ENCODE measurements at regions not wholly inside any gene's neighbourhood (a gene's known extent, or its start where the extent isn't known, plus 50 kb on each side); places are given as distances from the start of the nearest gene placed in this dataset.
A peak's percentile ranks its signal among the peaks of the same experiment; 100 is the strongest.

DNA sequence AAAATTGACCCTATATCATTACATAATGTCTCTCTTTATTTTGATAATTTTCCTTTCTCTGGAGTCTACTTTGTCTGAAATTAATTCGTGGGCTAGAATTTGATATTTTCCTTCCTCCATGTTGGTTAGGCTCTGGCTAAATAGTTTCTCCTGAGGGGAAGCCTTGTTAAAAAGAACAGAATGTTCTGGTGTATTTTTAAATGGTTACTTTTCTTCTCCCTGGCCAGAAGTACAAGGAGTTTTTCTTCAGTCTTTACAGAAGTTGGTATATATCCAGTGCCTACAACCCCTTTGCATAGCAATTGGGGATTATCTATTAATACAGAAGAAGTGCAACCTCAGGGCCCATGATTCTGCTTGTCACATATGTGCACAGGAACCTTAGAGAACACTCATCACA is 185.6 kb upstream of the RAB4A start:
- Histone ChIP-seq H3K27ac (no peak overlapping the region), H3K4me3 (no peak overlapping the region)

DNA sequence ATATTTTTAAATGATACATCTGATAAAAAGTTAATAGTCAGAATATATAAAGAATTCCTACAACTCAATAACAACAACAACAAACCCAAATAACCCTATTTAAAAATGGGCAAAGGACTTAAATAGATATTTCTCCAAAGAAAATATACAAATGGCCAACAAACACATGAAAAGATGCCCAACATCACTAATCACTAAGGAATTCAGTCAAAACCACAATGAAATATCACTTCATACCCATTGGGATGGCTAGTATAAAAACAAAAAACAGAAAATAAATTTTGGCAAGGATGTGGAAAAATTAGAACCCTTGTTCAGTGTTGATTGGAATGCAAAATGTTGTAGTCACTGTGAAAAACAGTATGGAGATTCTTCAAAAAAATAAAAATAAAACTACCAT is 184.8 kb upstream of the RAB4A start:
- Histone ChIP-seq H3K27ac (no peak overlapping the region), H3K4me3 (no peak overlapping the region)

DNA sequence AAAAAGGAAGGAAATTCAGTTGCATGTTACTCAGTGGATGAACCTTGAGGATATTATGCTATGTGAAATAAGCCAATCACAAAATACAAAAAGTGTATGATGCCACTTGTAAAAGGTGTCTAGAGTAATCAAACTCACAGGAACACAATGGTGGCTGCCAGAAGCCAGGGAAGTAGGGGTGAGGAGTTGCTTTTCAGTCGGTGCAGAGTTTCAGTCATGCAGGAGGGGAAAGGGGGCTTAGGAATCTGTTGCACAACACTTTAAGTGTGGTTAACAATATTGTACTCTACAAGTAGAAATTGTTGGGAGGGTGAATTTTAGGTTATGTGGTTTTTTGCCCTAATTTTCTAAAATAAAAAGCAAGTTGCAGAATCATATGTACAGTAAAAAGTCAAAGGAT is 184.2 kb upstream of the RAB4A start:
- Histone ChIP-seq H3K4me3 (no peak overlapping the region), H3K27ac (no peak overlapping the region)

DNA sequence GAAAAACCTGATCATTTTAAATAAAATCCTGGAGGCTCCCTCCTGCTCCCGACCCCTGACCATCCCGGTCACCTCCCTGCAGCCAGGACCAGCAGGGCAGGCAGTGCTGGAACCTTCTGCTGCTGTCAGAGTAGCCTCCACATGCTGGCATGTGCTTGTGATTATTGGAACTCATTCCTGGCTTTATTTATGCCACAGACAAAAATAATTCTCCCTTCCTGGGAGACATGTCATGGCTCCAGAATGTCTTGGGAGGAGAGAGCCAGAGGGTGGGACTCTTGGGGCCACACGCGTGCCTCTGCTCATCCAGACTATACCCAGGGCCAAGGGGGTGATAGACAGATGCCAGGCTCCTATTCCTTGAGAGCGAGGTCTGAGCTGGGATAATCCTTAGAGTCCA is 183.6 kb upstream of the RAB4A start:
- H3K4me3 ChIP-seq = no peak overlapping the region
- no peak overlapping the region for H3K27ac ChIP-seq

DNA sequence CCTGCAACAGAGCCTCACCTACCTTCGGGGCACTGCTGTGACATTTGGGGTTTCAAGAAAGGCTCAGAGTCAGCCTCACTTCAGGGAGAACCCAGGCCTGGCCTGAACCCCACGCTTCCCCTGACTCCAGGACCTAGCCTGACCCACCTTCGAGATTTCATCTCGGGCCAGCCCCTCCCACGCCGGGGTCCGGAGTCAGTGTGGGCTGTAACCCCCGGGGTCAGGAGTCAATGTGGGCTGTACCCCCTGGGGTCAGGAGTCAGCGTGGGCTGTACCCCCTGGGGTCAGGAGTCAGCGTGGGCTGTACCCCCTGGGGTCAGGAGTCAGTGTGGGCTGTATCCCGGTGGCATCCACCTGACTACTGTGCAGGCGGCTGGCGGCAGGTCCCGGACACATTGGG is 183.0 kb upstream of the RAB4A start:
- H3K27ac ChIP-seq = no peak overlapping the region
- H3K4me3 ChIP-seq = no peak overlapping the region

DNA sequence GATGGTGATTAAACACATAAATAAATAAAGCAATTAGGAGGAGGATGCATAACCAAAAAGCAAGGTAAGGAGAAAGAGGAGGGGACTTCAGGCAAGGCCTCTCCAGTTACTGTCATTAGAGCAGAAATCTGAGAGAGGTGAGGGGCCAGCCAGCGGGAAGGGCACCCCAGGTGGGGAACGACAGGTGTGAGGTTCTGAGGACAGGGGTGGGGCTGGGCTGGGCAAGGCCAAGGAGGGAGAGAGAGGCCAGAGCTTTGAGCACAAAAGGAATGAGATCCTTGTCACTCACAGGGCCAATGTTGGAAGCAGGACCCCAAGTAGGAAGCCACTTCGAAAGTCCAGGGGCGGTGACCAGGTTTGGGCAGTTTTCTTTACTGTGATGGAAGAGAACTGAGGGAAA is 182.2 kb upstream of the RAB4A start:
- no peak overlapping the region for H3K27ac ChIP-seq
- H3K4me3 ChIP-seq = no peak overlapping the region

DNA sequence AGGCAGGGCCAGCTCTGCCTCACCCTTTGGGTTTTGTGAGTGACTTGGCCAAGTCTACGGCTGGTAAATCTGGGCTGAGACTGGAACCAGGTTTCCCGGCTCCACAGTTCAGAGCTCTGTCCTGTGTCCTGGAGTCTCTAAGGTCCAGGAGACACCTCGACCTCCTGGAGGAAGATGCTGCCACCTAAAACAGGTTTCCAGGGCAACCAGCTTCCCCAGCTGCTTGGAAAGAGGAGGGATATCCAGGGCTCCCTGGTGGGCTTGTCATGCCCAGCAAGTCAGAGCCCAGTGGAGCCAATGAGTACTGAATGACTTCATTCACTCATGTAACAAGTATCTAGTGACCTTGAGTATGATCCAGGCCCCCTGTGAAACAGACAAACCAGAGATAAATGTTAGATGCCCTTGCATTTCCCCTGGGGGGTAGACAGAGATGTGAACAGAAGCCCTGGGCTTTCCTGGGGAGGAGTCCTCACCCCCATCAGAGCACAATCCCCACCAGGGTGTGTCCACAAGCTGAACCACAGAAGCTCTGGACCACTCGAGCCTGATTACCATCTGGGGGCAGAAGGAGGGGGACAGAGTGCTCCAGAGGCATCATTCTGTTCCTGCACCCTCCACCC is 181.2 kb upstream of the RAB4A start:
- H3K27ac ChIP-seq = no peak overlapping the region

DNA sequence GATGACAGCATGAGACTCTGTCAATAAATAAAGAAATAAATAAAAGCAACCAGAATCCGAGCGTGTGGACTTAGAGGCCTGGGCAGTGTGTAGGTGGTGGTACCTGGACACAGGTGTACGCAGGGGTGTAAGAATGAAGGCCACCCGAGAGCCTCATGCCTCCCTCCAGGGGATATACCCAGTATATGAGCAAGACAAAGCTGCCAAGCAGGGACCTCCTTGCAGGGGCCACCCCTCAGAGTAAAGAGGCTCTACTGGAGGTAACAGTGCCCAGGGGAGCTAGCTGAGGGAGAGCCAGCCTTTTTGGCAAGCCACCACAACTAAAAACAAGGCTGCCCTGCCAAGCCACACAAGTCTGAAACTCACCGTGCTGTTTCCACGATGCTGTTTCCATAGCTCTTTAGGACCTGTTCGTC is 179.2 kb upstream of the RAB4A start:
- Histone ChIP-seq H3K27ac (peak overlapping the region in 2 of 21 experiments; percentile 6 to 45), H3K4me3 (no peak overlapping the region)

More for the DNA sequence above, 181.2 kb upstream of the RAB4A start:
- H3K4me3 ChIP-seq = no peak overlapping the region

DNA sequence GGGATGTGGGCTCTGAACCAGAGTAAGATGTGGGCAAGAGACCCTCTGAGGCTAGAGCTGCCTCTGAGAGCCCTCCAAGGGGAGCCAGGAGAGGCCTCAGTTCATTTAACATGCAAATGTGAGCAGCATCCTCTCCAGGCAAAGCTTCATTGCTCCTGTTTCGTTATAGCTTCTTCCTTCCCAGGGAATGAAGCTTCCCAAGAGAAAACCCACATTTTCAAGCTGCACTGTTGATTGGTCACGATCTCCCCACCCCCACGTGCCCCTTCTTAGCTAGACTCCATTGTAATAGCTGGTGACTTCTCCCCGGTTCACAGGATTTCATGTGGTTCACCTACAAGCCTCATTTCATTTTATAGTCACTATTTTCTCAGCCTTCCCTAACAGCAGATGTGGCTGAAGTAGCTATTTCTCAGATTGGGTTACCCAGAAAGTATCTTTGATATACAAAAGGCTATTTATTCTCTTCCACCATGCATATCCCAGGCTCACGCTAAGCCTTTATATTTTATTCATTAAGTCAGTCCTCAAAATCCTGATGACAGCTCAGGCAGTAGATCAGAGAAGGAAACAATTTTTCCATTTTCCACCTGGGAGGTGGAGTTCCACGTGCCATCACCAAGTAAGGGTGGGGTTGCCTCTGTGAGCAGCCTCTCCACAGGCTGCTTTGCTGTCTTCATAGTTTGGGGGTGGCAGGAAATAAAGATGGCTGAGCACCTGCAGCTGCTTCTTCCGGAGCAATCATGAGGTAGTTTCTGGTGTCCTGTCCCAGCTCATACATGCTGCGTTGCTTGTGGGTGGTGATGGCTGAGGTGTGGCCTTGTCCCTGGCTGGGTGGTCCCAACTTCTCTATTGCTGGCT is 178.3 kb upstream of the RAB4A start:
- H3K4me3 ChIP-seq = no peak overlapping the region
- peak overlapping the region in 7 of 21 experiments; percentile 9 to 67 (median 46) for H3K27ac ChIP-seq

DNA sequence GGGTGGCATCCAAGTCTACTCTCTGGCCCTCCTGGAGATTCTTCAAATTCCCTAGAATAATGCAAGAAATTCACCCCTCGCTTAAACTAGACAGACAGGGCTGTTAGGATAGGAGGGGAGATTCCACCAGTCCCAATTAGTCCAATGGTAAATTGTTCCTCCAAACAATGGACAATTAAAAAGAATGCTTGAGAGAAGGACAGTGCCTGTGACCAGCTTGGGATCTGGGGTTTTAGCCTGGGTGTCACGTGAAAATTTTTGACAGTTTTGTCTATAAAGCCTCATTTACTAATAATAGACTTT is 177.7 kb upstream of the RAB4A start:
- no peak overlapping the region for H3K4me3 ChIP-seq
- H3K27ac ChIP-seq = peak overlapping the region in 8 of 21 experiments; percentile 1 to 67 (median 40)

DNA sequence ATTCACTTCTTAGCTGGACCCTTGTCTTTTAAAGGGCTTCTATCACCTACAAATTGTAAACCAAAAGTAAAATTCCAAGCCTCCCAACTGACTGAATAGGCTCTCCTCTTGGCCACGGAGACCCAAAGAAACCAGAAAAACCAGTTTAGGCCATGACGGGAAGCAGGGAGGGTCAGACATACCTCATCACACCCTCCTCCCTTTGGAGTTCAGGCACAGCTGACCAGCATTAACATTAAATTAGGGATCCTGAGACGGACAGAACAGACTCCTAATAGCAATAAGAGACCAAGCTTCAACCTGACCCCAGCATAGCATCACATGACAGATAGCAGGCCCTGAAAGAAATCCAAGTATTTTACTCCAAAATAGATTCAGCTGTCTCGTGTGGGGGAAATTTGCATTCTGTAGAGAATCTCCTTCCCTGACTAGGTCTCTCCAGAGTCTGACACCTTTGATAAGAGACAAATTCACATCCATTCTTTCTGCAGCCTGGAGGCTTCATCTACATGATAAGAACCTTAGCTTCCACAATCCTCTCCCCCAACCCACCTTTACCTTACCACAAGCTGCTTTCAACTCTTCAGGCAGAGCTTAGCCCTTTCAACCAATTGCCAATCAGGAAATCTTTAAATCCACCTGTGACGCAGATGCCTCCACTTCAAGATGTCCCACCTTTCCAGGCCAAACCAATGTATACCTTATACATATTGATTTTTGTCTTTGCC is 177.1 kb upstream of the RAB4A start:
- Histone ChIP-seq H3K4me3 (no peak overlapping the region), H3K27ac (peak overlapping the region in 8 of 21 experiments; percentile 1 to 74 (median 48))

DNA sequence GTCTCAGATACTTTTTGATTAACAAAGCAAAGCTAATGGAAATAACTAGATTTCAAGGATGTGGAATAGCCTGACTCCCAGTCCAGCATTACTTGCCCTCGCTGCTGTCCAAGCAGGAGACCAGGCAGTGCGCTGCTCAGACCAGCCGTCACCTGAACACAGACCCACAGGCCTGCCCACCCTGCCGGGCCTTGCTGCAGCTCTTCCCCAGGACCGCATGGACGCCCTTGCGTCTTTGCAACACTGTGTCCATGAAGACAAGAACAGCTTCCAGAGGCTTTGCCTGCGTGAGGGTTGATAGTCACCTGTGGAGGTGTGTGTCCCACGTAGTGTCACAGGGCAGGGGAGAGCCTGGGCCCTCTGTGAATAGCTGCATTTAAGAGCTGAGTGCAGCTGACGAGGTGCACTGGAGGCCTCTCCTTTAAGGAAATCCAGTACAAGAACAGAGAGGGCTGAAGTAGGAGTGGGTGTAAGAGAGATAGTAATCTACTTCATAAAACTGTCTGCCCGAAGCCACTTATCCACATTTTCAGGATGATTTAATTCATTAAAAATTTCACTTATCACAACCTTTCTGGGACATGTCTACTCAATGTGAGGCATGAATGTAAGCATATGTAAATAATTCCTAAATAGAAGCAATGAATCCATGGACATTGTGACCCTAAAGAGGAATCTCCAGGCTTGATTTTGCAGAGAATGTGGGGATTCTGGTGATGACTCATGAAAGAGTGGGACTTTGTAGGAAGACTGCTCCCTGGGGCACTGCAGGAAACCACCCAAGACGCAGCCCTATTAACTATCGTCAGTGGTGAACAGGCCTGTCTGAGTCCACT is 176.2 kb upstream of the RAB4A start:
- H3K4me3 ChIP-seq = no peak overlapping the region
- H3K27ac ChIP-seq = peak overlapping the region in 3 of 21 experiments; percentile 24 to 74 (median 37)

DNA sequence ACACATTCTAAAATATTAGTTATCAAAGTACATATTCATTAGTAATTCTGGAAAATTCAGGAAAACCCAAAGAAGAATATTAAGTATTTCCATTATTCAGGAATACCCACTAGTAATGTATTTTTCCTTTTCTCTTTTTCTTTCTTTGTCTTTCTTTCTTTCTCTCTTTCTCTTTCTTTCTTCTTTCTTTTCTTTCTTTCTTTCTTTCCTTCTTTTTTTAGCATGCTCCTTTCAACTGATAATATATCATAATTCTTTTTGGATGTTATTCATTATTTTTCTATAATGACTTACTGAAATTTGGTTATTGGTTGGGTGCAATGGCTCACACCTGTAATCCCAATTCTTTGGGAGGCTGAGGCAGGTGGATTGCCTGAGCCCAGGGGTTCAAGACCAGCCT is 175.6 kb upstream of the RAB4A start:
- no peak overlapping the region for H3K4me3 ChIP-seq
- H3K27ac ChIP-seq = peak overlapping the region in 2 of 21 experiments; percentile 37 to 74

DNA sequence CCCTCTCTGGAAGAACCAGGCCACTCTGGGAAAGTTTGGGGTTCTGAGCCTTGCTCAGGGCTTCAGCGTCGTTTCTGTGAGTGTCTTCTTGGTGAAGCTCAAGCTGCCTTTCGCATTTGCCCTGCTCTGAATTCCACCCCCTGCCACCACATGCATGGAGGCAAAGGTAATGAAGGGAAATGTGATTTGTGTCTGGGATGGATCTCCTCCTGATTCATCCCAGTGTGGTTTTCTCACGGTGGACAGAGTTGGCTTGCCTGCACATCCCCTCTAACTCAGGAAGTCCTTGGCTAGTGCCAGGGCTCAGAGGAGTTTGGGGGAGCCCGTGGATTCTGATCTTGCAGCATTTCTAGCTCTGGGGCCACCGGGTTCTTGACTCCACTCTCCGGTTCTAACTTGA is 173.6 kb upstream of the RAB4A start:
- no peak overlapping the region for H3K4me3 ChIP-seq
- no peak overlapping the region for H3K27ac ChIP-seq

DNA sequence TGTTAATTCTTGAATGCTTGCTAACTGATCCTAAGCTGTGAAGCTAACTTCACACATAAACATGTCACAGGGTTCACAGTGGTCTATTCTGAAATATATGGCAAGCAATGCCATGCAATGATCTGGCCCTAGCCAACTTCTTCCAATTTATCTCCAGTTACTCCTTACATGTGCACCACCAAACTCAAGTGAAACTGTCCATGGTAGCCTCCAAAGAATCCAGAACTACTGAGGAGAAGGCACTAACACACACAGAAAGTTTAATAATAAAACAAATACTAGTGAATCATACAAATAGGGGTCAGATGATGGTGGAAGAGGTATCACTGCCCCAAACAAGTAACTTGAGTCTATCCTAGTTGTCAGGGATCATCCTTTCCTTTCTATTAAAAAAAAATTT is 172.6 kb upstream of the RAB4A start:
- Histone ChIP-seq H3K27ac (no peak overlapping the region), H3K4me3 (no peak overlapping the region)

DNA sequence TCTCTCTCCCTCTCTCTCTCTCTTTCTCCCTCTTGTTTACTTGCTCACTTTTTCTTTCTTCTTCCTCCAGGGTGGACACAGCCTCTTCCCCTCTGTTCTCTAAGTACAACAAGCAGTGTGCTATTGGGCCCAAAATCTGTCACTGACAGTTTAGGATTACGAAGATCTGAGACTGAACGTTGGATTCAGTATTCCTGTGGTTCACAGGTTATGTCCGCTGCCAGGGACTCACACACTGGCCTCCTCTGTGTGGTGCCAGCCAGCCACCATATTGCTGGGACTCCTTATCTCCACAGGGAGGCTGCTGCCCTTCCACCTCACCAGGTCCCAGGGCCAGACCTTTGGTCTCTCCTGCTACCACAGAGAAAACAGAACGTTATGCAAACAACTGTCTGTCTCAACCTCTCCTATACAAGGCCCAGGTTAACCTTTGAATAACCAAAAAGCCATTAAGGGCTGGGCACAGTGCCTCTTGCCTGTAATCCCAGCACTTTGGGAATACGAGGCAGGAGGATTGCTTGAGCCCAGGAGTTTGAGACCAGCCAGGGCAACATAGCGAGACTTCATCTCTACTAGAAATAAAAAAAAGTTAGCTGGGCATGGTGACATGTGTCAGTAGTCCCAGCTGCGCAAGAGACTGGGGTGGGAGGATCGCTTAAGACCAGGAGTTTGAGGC is 171.9 kb upstream of the RAB4A start:
- no peak overlapping the region for H3K4me3 ChIP-seq
- no peak overlapping the region for H3K27ac ChIP-seq

DNA sequence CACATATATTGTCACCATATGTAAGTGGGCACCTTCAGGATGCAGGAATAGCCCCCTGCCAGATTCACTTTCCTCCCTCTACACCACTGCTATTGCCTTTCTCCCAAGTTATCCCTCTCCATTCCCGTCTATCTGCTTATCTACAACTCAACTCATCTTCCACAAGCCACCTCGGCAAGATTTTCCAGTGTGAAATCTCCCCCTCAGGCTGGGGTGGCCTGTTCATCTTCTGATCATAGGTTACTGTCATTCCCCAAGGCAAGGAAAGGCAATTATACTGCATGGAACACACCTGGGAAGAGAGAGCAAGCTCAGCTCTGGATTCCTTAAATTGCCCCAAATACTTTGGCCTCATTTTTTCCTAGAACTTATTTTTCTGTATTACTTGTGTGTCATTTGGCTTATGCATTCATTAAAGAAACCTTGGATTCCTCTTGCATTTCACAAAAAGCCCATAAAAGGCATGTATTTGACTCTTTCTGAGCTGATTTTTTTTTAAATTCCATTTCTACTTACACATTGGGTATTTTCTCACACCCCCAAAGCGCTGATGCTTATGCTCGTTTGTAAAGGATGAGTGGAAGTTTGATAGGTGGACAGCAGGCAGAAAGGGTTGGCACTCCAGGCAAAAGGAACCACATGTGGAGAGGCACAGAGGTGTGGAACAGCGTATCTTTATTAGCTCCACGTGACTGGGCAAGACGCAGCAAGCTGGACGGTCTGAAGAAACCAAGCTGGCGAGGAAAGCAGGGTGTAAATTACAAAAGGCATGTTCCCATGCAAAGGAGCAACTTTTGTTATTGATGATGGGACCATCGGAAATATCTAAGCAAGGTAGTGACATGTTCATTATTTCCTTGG is 169.7 kb upstream of the RAB4A start:
- H3K4me3 ChIP-seq = no peak overlapping the region
- H3K27ac ChIP-seq = no peak overlapping the region

DNA sequence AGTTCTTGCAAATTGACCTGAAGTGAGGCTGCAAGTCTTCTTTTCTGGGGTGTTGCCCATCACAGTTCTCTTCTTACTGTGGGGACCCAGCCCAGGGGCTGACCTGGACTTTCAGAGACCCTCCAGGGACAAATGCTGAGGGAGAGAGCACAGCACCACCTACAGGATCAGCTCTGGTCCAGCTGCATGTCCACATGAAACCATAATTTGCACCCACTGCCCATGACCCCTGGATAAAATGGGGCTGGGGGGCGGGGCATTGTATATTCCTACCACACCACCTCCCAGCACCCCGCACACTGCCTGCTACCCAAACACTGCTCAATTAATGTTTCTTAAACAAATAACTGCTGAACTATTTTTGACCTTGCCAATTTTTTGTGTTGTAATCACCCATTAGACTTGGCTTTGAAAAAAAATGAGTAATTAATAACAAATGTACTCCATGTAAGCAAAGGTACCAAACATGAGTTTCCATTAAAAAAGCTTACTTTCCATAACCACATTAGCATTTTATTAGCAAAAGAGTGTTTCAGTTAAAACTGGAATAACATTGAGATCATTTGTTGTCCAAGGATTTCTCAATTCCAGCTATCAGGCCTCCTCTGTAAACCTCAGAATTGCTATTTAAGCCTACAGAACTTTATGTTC is 168.0 kb upstream of the RAB4A start:
- no peak overlapping the region for H3K4me3 ChIP-seq
- no peak overlapping the region for H3K27ac ChIP-seq
